ENCODE measurements at regions not wholly inside any gene's neighbourhood (a gene's known extent, or its start where the extent isn't known, plus 50 kb on each side); places are given as distances from the start of the nearest gene placed in this dataset.

DNA sequence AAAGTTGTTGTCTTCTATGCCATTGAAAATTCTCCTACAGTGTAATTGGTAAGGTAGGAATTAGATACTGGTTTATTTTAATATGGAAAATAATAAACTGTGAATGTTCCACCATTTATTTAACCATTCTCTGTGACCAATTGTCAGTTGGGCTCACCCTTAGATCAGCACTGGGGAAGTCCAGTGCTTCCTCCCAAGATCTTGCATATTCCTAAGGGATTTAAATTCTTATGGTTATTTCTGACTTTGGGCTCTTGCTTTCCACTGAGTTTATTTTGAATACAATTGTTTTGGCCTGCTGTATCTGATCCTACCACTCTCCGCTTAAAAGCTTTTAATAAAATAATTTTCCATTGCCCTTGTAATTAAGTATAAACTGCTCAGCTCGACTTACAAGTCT lies 137.4 kb downstream of the OR2K2 start:
- Histone ChIP-seq H3K27me3 (no peaks in the 10 kb centered on the region), H3F3A (ENCODE audit: low read depth) (no peaks in the 10 kb centered on the region), H3K27ac (no peak overlapping the region), H3K4me3 (no peak overlapping the region), H2AFZ (replicated peaks) (no peak overlapping the region), H3K4me2 (no peak overlapping the region), H3K4me1 (peaks cover 5% of the 10 kb centered on the region), H3K9me3 (ENCODE audit: low read depth) (no peaks in the 10 kb centered on the region), H3K79me2 (ENCODE audit: low read depth) (no peaks in the 10 kb centered on the region), H4K20me1 (ENCODE audit: low read depth) (no peaks in the 10 kb centered on the region), H3K36me3 (no peaks in the 10 kb centered on the region), H3K9ac (no peak overlapping the region)
- no peaks in the 10 kb centered on the region for H3K36me3 Mint-ChIP-seq
- no peak overlapping the region for H3K27ac Mint-ChIP-seq
- peaks cover 3% of the 10 kb centered on the region for H3K27me3 Mint-ChIP-seq (ENCODE audit: insufficient read depth, low read depth)
- H3K9me3 Mint-ChIP-seq = no peaks in the 10 kb centered on the region
- no peaks in the 10 kb centered on the region for H3K4me1 Mint-ChIP-seq
- TF ChIP-seq EZH2 (IDR thresholded peaks at IDR 0.05) (no peak), EZH2phosphoT487 (IDR thresholded peaks at IDR 0.05) (no peak), CTCF (IDR thresholded peaks at IDR 0.05) (no peak)
- DNase-seq (ENCODE audit: low spot score) = no peak
- H3K4me3 Mint-ChIP-seq = no peak overlapping the region

GRCh38 chr9:111190347-111190746 lies 139.7 kb downstream of the OR2K2 start:
- H3K4me1 ChIP-seq = peaks cover 1% of the 10 kb centered on the region
- no peaks in the 10 kb centered on the region for H3K36me3 ChIP-seq
- no peak overlapping the region for H3K27ac ChIP-seq
- no peak overlapping the region for H3K9ac ChIP-seq
- H2AFZ ChIP-seq (replicated peaks) = no peak overlapping the region
- TF ChIP-seq CTCF (IDR thresholded peaks at IDR 0.05) (no peak), EZH2 (IDR thresholded peaks at IDR 0.05) (no peak), EZH2phosphoT487 (IDR thresholded peaks at IDR 0.05) (no peak)
- H3K9me3 ChIP-seq (ENCODE audit: low read depth) = no peaks in the 10 kb centered on the region
- H3K36me3 Mint-ChIP-seq = no peaks in the 10 kb centered on the region
- no peak overlapping the region for H3K4me3 Mint-ChIP-seq
- H3K9me3 Mint-ChIP-seq = no peaks in the 10 kb centered on the region
- H3K4me3 ChIP-seq = no peak overlapping the region
- H3K4me1 Mint-ChIP-seq = no peaks in the 10 kb centered on the region
- no peaks in the 10 kb centered on the region for H3K79me2 ChIP-seq (ENCODE audit: low read depth)
- peaks cover 3% of the 10 kb centered on the region for H3K27me3 Mint-ChIP-seq (ENCODE audit: insufficient read depth, low read depth)
- no peak overlapping the region for H3K27ac Mint-ChIP-seq
- DNase-seq (ENCODE audit: low spot score) = no peak
- no peaks in the 10 kb centered on the region for H3K27me3 ChIP-seq
- H3F3A ChIP-seq (ENCODE audit: low read depth) = no peaks in the 10 kb centered on the region
- no peaks in the 10 kb centered on the region for H4K20me1 ChIP-seq (ENCODE audit: low read depth)
- H3K4me2 ChIP-seq = no peak overlapping the region

GRCh38 chr9:111187376-111187775 lies 142.6 kb downstream of the OR2K2 start:
- no peak overlapping the region for H2AFZ ChIP-seq (replicated peaks)
- no peak overlapping the region for H3K9ac ChIP-seq
- no peaks in the 10 kb centered on the region for H3K36me3 ChIP-seq
- Mint-ChIP-seq H3K27me3 (ENCODE audit: insufficient read depth, low read depth) (no peaks in the 10 kb centered on the region), H3K9me3 (peaks cover 3% of the 10 kb centered on the region), H3K4me1 (no peaks in the 10 kb centered on the region), H3K4me3 (no peak overlapping the region), H3K36me3 (no peaks in the 10 kb centered on the region), H3K27ac (no peak overlapping the region)
- no peaks in the 10 kb centered on the region for H3K79me2 ChIP-seq (ENCODE audit: low read depth)
- DNase-seq (ENCODE audit: low spot score) = no peak
- TF ChIP-seq EZH2phosphoT487 (IDR thresholded peaks at IDR 0.05) = no peak
- no peak for TF ChIP-seq EZH2 (IDR thresholded peaks at IDR 0.05)
- no peak for TF ChIP-seq CTCF (IDR thresholded peaks at IDR 0.05)
- no peaks in the 10 kb centered on the region for H3K27me3 ChIP-seq
- H3K27ac ChIP-seq = no peak overlapping the region
- no peak overlapping the region for H3K4me3 ChIP-seq
- H4K20me1 ChIP-seq (ENCODE audit: low read depth) = no peaks in the 10 kb centered on the region
- H3F3A ChIP-seq (ENCODE audit: low read depth) = no peaks in the 10 kb centered on the region
- no peaks in the 10 kb centered on the region for H3K4me1 ChIP-seq
- no peak overlapping the region for H3K4me2 ChIP-seq
- H3K9me3 ChIP-seq (ENCODE audit: low read depth) = no peaks in the 10 kb centered on the region

All from neural progenitor cell (in vitro differentiated cells).